Kidney epithelial cell (primary cell): ENCODE measurements at regions not wholly inside any gene's neighbourhood (a gene's known extent, or its start where the extent isn't known, plus 50 kb on each side); places are given as distances from the start of the nearest gene placed in this dataset.

Experiments used
- DNase-seq: peaks from one replicate; pipeline ENCODE4 v3.0.0-alpha.2; 2010; ENCODE audit warnings: low read depth
- H3K27me3 ChIP-seq: 2 replicates; pipeline ENCODE4 v1.6.0; 2011; ENCODE audit warnings: low read length; ENCODE audit not compliant: control insufficient read depth, insufficient read depth
- H3K36me3 ChIP-seq: 2 replicates; pipeline ENCODE4 v1.5.1; 2011; ENCODE audit warnings: low read length; ENCODE audit not compliant: control insufficient read depth, insufficient read depth
- H3K4me3 ChIP-seq: 2 replicates; pipeline ENCODE4 v1.5.1; 2011; ENCODE audit warnings: low read depth, mild to moderate bottlenecking, control low read depth, low read length
- CTCF ChIP-seq: IDR thresholded peaks from 2 replicates; pipeline ENCODE4 v1.5.1; 2011; ENCODE audit warnings: mild to moderate bottlenecking, moderate library complexity, low read length, control low read depth, inconsistent platforms; ENCODE audit not compliant: insufficient read depth, poor library complexity, severe bottlenecking

- H3K27me3 ChIP-seq: no peaks in the 10 kb centered on the region
- H3K4me3 ChIP-seq: no peak overlapping the region
- H3K36me3 ChIP-seq: no peaks in the 10 kb centered on the region
Observed at GRCh38 chr13:85709072-85709471, 90.1 kb downstream of the SLITRK6 start.

DNA sequence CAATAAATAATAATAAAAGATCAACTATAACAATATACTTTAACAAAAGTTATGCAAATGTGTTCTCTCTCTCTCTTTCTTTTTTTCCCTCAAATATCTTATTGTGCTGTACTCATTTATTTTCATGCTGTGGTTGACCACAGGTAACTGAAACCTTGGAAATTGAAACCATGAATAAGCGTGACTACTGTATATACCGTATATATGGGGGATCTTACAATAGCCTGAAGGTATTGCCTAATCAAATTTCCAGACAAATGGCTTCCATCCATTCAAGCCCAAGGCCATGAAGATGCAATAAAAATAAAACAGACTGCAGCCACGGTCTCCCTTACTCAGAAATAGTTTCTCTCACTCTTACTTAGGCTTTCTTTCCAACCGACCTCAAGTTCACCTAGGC is 98.3 kb downstream of the SLITRK6 start:
- DNase-seq: no peak
- no peaks in the 10 kb centered on the region for H3K27me3 ChIP-seq
- H3K4me3 ChIP-seq: no peak overlapping the region
- no peak for TF ChIP-seq CTCF
- no peaks in the 10 kb centered on the region for H3K36me3 ChIP-seq

More at GRCh38 chr13:85709072-85709471, 90.1 kb downstream of the SLITRK6 start:
- DNase-seq: no peak
- no peak for TF ChIP-seq CTCF

DNA sequence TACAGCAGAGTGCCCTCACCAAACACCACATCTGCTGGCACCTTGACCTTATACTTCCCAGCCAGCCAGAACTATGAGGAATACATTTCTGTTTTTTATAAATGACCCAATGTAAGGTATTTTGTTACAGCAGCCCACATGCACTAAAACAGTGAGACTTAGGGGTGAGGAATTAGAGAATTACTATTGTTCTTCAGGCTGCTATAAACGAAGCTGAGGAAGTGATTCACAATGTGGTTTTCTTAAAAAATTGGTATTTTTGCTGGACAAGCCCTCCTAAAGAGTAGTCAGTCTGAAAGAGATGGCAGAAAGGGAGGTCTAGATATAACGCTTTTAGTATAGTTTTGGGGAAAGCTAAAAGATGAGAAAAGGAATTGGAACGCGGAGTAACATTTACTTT is 101.0 kb downstream of the SLITRK6 start:
- no peak for TF ChIP-seq CTCF
- Histone ChIP-seq H3K27me3 (no peaks in the 10 kb centered on the region), H3K36me3 (no peaks in the 10 kb centered on the region), H3K4me3 (no peak overlapping the region)
- DNase-seq: no peak

GRCh38 chr13:85694992-85695391 is 104.2 kb downstream of the SLITRK6 start:
- Histone ChIP-seq H3K36me3 (no peaks in the 10 kb centered on the region), H3K27me3 (no peaks in the 10 kb centered on the region), H3K4me3 (no peak overlapping the region)
- DNase-seq: no peak
- no peak for TF ChIP-seq CTCF

GRCh38 chr13:85693889-85694511 is 105.2 kb downstream of the SLITRK6 start:
- Histone ChIP-seq H3K36me3 (no peaks in the 10 kb centered on the region), H3K4me3 (no peak overlapping the region), H3K27me3 (no peaks in the 10 kb centered on the region)
- TF ChIP-seq CTCF: no peak
- DNase-seq: no peak

- TF ChIP-seq CTCF: no peak
- Histone ChIP-seq H3K36me3 (no peaks in the 10 kb centered on the region), H3K27me3 (no peaks in the 10 kb centered on the region), H3K4me3 (no peak overlapping the region)
- DNase-seq: no peak
Observed at GRCh38 chr13:85690368-85690767, 108.9 kb downstream of the SLITRK6 start.
